ENCODE measurements at regions not wholly inside any gene's neighbourhood (a gene's known extent, or its start where the extent isn't known, plus 50 kb on each side); places are given as distances from the start of the nearest gene placed in this dataset.

DNA sequence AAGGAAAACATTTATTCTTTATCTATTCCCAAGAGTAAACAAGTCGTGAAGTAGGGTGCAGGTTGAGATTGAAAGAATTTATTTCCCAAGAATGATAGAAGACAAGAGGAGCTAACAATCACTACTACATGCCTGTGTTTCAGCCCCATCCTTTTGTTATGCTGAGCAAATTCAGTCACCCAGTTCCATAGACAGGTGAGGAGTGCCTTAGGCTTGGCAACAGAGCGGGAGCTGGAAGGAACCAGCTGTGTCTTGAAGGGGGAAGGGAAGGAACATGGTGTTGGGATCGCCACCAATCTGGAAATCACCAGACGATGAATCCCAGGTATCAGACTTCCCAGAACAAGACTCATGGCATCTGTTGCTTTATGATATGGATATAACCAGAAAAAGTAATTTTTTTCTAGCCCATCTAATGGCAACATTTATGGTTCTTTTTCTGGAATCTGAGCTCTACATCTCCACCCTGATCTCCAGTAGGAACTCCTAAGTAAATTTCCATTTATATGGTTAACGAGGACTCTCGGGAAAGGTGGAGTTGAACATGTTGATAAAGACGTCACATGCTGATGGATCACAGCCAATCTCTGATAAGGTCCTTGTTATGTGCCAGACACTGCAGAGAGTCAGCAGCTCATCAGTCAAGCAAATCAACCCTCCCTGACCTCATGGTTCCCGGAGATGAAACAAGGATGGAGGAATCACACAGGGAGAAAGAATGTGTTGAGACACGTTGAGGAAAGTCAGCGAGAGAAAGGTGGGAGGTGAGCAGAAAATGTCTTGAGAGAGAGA, 344.9 kb downstream of the SMOC2 start:
- TF ChIP-seq, protein P1, sequence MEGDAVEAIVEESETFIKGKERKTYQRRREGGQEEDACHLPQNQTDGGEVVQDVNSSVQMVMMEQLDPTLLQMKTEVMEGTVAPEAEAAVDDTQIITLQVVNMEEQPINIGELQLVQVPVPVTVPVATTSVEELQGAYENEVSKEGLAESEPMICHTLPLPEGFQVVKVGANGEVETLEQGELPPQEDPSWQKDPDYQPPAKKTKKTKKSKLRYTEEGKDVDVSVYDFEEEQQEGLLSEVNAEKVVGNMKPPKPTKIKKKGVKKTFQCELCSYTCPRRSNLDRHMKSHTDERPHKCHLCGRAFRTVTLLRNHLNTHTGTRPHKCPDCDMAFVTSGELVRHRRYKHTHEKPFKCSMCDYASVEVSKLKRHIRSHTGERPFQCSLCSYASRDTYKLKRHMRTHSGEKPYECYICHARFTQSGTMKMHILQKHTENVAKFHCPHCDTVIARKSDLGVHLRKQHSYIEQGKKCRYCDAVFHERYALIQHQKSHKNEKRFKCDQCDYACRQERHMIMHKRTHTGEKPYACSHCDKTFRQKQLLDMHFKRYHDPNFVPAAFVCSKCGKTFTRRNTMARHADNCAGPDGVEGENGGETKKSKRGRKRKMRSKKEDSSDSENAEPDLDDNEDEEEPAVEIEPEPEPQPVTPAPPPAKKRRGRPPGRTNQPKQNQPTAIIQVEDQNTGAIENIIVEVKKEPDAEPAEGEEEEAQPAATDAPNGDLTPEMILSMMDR (IDR thresholded peaks at IDR 0.05) = no peak
- no peak for TF ChIP-seq POLR2A (IDR thresholded peaks at IDR 0.05)

Measured in heart left ventricle (tissue), 13 donors.